Heart right ventricle (tissue), 16 donors: ENCODE measurements at regions not wholly inside any gene's neighbourhood (a gene's known extent, or its start where the extent isn't known, plus 50 kb on each side); places are given as distances from the start of the nearest gene placed in this dataset.

Experiments used
- ATAC-seq, 8 donors: fragments of 200-7000 bp; cut with Tn5 transposase; one replicate each; pipeline ENCODE4 v1.9.1; 2020; ENCODE audit warnings: mild to moderate bottlenecking in 8 of 8, moderate library complexity in 8 of 8, moderate number of reproducible peaks in 1 of 8
- DNase-seq, 2 donors: peaks; one replicate each; pipeline ENCODE4 v3.0.0-alpha.2; 2020
- H3K27ac ChIP-seq, 10 donors: fragments of 200-600 bp; sonication (generic) in 2 of 10; one replicate each; pipeline versions ENCODE4 v1.5.0 to v1.8.0; 2020 to 2022; ENCODE audit warnings: mild to moderate bottlenecking in 3 of 10
- H3K27me3 ChIP-seq, 7 donors: fragments of 200-600 bp; one replicate each; pipeline ENCODE4 v1.8.0; 2021 to 2022; ENCODE audit warnings: mild to moderate bottlenecking in 2 of 7
- H3K36me3 ChIP-seq, 9 donors: fragments of 200-600 bp; sonication (generic) in 1 of 9; one replicate each; pipeline versions ENCODE4 v1.5.0 to v1.8.0; 2020 to 2022; ENCODE audit warnings: mild to moderate bottlenecking in 2 of 9
- H3K4me1 ChIP-seq, 9 donors: fragments of 200-600 bp; sonication (generic) in 1 of 9; one replicate each; pipeline versions ENCODE4 v1.5.0 to v1.8.0; 2020 to 2022; ENCODE audit warnings: mild to moderate bottlenecking in 4 of 9
- H3K4me3 ChIP-seq, 10 donors: fragments of 200-600 bp; sonication (generic) in 2 of 10; one replicate each; pipeline versions ENCODE4 v1.5.0 to v1.8.0; 2020 to 2022; ENCODE audit warnings: mild to moderate bottlenecking in 7 of 10, moderate library complexity in 2 of 10
- H3K9me3 ChIP-seq, 11 donors: fragments of 200-600 bp in 10 of 11; sonication (generic) in 2 of 11; one replicate each; pipeline versions ENCODE4 v1.5.0 to v1.8.0; 2013 to 2022; ENCODE audit warnings: mild to moderate bottlenecking in 2 of 11, control low read depth in 1 of 11, moderate library complexity in 1 of 11
- CTCF ChIP-seq, 9 donors: fragments of 200-600 bp; sonication (generic) in 2 of 9; IDR thresholded peaks; one replicate each; pipeline versions ENCODE4 v1.5.0 to v1.8.0; 2021 to 2022; ENCODE audit warnings: antibody characterized with exemption in 9 of 9, mild to moderate bottlenecking in 5 of 9, moderate library complexity in 1 of 9
- WGBS, 2 donors: extraction: QIAGEN DNeasy Blood & Tissue Kit; methylation state at CpG; one replicate each; pipeline ENCODE4 v1.1.7; 2013; ENCODE audit warnings: inconsistent platforms in 1 of 2; 5-methylcytosine and 5-hydroxymethylcytosine counted together
- intact Hi-C, 10 donors: fragments of 100-400 bp; cut with DNase I; formaldehyde crosslinking; loops; one replicate each; pipeline versions ENCODE4 v1.11.1 to v1.14.2; 2022
- donor health status: Arrhythmogenic right ventricular cardiomyopathy.
- donor health status: ischemic (EF 13 %, LVEDD 7.1; RV severe dilation, severe dysfunction).
- donor health status: healthy with polysubstance abuse.
- donor health status: DM: no; HTN: yes; CAD: no.
- donor health status: DM: no; HTN: no; CAD: no.
- donor health status: ischemic (EF 25% LVEDD 6.9; RV normal size, moderate dysfunction).
- donor health status: ischemic (EF 25% LVEDD 5.7; RV mildly dilated, moderate dysfunction).
- donor health status: healthy.
- donor health status: DM: yes; HTN: yes; CAD: no.
- donor health status: Ischemic cardiomyopathy.
- donor health status: ischemic (EF 35%, LVEDD 5.7; RV mildly dilated, moderate dysfunction).
- donor health status: nonischemic (EF 11% LVEDD 7.7; RV severe dilation, severe dysfunction).
- donor health status: DM: yes; HTN: yes; CAD: no.
- donor health status: PGD.
- donor health status: ischemic (EF 29% LVEDD 5.4; RV normal size, mild dysfunction).
- donor health status: nonischemic (EF 23%, LVEDD 6.1; RV moderate dilation, normal function).

GRCh38 chr22:48772286-48772907 is 1055.3 kb downstream of the BRD1 start:
- Histone ChIP-seq H3K4me3 (no peak overlapping the region), H3K27ac (no peak overlapping the region), H3K9me3 (peaks cover 0 to 42% (median 20%) of the 10 kb centered on the region in 11 donors), H3K36me3 (no peaks in the 10 kb centered on the region), H3K27me3 (peaks cover 0 to 8% (median 0%) of the 10 kb centered on the region in 7 donors), H3K4me1 (no peaks in the 10 kb centered on the region)
- WGBS, 2 donors = 77 to 86% methylated on average over 19 of the region's 19 CpGs
- intact Hi-C loops = no loop called here
- no peak for TF ChIP-seq CTCF (IDR thresholded peaks at IDR 0.05)
- DNase-seq = no peak
- no peak for ATAC-seq

GRCh38 chr22:48765595-48765994 is 1062.1 kb downstream of the BRD1 start:
- intact Hi-C loops = no loop called here
- Histone ChIP-seq H3K36me3 (no peaks in the 10 kb centered on the region), H3K4me1 (no peaks in the 10 kb centered on the region), H3K9me3 (peaks cover 0 to 59% (median 30%) of the 10 kb centered on the region in 11 donors), H3K27me3 (no peaks in the 10 kb centered on the region), H3K27ac (no peak overlapping the region), H3K4me3 (no peak overlapping the region)
- no peak for DNase-seq
- no peak for TF ChIP-seq CTCF (IDR thresholded peaks at IDR 0.05)
- no peak for ATAC-seq
- WGBS, 2 donors = 87 to 89% methylated on average over 5 of the region's 5 CpGs

- TF ChIP-seq CTCF (IDR thresholded peaks at IDR 0.05) = no peak
- 85 to 87% methylated on average over 14 of the region's 14 CpGs for WGBS, 2 donors
- H3K4me1 ChIP-seq = no peaks in the 10 kb centered on the region
- no peak overlapping the region for H3K27ac ChIP-seq
- H3K4me3 ChIP-seq = no peak overlapping the region
- DNase-seq = no peak
- peaks cover 0 to 13% (median 0%) of the 10 kb centered on the region in 7 donors for H3K27me3 ChIP-seq
- H3K9me3 ChIP-seq = peaks cover 0 to 27% (median 14%) of the 10 kb centered on the region in 11 donors
- H3K36me3 ChIP-seq = no peaks in the 10 kb centered on the region
- no peak for ATAC-seq
- intact Hi-C loops = no loop called here
Observed at GRCh38 chr22:48761546-48761945, 1066.1 kb downstream of the BRD1 start.

GRCh38 chr22:48760481-48761390 is 1066.9 kb downstream of the BRD1 start:
- WGBS, 2 donors = 81 to 86% methylated on average over 19 of the region's 19 CpGs
- DNase-seq = no peak
- no peak for TF ChIP-seq CTCF (IDR thresholded peaks at IDR 0.05)

More at GRCh38 chr22:48760481-48761390, 1066.9 kb downstream of the BRD1 start:
- Histone ChIP-seq H3K4me1 (no peaks in the 10 kb centered on the region), H3K4me3 (no peak overlapping the region), H3K27ac (no peak overlapping the region), H3K36me3 (no peaks in the 10 kb centered on the region), H3K27me3 (peaks cover 0 to 20% (median under 1%) of the 10 kb centered on the region in 7 donors), H3K9me3 (peaks cover 0 to 21% (median 12%) of the 10 kb centered on the region in 11 donors)
- ATAC-seq = no peak
- intact Hi-C loops = no loop called here
